ENCODE measurements at regions not wholly inside any gene's neighbourhood (a gene's known extent, or its start where the extent isn't known, plus 50 kb on each side); places are given as distances from the start of the nearest gene placed in this dataset.

DNA sequence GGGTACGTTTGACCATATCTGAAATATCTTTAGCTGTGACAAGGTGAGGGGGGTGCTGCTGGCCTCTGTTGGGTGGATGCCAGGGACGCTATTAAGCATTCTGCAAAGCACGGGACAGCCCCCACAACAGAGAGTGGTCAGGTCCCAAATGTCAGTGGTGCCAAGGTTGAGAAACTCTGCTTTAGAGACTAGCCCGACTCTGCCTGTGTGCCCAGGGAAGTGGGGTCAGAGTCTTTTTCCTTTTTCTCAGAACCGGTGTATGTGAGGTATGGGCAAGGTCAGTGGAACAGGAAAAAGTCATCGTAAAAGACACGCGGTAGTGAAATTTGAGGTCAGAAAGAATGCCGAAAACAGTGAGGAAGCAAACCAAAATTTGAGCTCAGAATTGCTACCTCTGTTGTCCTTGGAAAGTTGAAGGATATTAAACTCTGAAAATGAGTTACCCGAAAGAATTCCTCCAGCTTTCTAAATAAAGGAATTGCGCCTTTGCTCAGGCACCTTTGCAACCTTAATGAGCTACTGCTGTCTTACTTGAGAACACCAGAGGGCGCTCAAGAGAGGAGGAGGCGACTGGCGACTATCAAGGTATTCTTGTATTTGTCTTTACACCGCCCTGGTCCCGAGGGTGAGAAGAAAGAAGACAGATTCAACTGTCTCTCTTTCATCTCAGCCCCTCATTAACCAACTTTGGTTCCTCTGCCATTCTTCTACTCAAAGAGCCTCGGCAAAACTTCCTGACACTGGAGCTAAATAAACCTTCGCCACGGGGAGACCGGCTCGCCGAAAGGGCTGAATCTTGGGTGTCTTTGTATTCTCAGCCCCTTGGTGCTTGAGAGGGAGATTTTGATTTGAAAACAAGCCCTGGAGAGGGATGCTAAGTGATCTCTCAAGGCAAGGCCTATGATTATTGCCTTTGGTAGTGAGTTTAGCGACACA is 85.4 kb upstream of the OLIG2 start:
- intact Hi-C loops (cut with DNase I; ENCODE audit: low total_unique reads), result no loop called here
- 35 to 44% methylated on average over 23 of the region's 23 CpGs for WGBS, 2 donors
- peak; percentile 66 for DNase-seq

DNA sequence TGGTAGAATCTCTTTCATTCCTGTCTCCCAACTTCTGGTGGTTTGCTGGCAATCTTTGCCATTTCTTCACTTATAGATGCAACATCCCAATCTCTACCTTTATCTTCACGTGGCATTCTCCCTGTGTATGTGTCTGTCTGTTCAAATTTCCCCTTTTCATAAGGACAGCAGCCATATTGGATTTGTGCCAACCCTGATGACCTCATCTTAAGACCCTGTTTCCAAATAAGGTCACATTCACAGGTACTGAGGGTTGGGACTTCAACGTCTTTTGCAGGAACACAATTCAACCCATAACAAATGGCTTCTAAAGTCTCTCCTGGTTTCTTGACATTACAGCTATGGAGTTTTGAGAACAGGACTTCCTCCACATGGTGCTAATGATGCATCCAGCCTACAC is 84.5 kb upstream of the OLIG2 start:
- DNase-seq, result no peak
- intact Hi-C loops (cut with DNase I; ENCODE audit: low total_unique reads), result no loop called here
- no peaks in the 10 kb centered on the region for H3K4me1 ChIP-seq
- WGBS, 2 donors, result 52 to 65% methylated on average over 2 of the region's 2 CpGs
- TF ChIP-seq, protein P1, sequence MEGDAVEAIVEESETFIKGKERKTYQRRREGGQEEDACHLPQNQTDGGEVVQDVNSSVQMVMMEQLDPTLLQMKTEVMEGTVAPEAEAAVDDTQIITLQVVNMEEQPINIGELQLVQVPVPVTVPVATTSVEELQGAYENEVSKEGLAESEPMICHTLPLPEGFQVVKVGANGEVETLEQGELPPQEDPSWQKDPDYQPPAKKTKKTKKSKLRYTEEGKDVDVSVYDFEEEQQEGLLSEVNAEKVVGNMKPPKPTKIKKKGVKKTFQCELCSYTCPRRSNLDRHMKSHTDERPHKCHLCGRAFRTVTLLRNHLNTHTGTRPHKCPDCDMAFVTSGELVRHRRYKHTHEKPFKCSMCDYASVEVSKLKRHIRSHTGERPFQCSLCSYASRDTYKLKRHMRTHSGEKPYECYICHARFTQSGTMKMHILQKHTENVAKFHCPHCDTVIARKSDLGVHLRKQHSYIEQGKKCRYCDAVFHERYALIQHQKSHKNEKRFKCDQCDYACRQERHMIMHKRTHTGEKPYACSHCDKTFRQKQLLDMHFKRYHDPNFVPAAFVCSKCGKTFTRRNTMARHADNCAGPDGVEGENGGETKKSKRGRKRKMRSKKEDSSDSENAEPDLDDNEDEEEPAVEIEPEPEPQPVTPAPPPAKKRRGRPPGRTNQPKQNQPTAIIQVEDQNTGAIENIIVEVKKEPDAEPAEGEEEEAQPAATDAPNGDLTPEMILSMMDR (IDR thresholded peaks at IDR 0.05), result no peak
- TF ChIP-seq POLR2A (IDR thresholded peaks at IDR 0.05), result no peak
- no peaks in the 10 kb centered on the region for H3K36me3 ChIP-seq (ENCODE audit: low read depth, missing control alignments)
- no peak overlapping the region for H3K4me3 ChIP-seq
- no peaks in the 10 kb centered on the region for H3K9me3 ChIP-seq
- no peaks in the 10 kb centered on the region for H3K27me3 ChIP-seq
- H3K27ac ChIP-seq, result no peak overlapping the region

More for the DNA sequence above, 85.4 kb upstream of the OLIG2 start:
- Histone ChIP-seq H3K36me3 (ENCODE audit: low read depth, missing control alignments) (no peaks in the 10 kb centered on the region), H3K4me3 (no peak overlapping the region), H3K27ac (no peak overlapping the region), H3K27me3 (no peaks in the 10 kb centered on the region), H3K4me1 (no peaks in the 10 kb centered on the region), H3K9me3 (no peaks in the 10 kb centered on the region)
- no peak for TF ChIP-seq POLR2A (IDR thresholded peaks at IDR 0.05)
- TF ChIP-seq, protein P1 (IDR thresholded peaks at IDR 0.05), result peak in 2 of 3 experiments; percentile 65 to 73

DNA sequence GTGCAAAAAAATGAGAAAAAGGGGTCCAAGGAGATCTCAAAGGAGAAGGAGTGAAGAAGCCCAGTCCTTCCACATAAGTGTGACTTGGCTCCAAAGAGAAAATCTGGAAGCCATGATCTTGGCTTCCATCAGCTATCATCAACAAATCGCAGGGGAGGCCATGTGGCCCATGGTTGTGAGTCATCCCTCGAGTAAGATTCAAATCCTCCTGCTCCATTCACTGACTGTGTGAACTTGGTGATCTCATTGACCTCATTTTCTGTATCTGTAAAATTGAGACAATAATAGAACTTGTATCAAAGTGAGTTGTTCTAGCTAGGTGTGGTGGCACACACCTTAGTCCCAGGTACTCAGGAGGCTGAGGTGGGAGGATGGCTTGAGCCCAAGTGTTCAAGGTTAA is 79.1 kb upstream of the OLIG2 start:
- no peak for DNase-seq
- Histone ChIP-seq H3K4me1 (no peaks in the 10 kb centered on the region), H3K27ac (no peak overlapping the region), H3K9me3 (no peaks in the 10 kb centered on the region), H3K36me3 (ENCODE audit: low read depth, missing control alignments) (no peaks in the 10 kb centered on the region), H3K27me3 (no peaks in the 10 kb centered on the region), H3K4me3 (no peak overlapping the region)
- TF ChIP-seq POLR2A (IDR thresholded peaks at IDR 0.05), result no peak
- TF ChIP-seq, protein P1 (IDR thresholded peaks at IDR 0.05), result no peak
- intact Hi-C loops (cut with DNase I; ENCODE audit: low total_unique reads), result no loop called here
- 81 to 88% methylated on average over 2 of the region's 2 CpGs for WGBS, 2 donors

GRCh38 chr21:32947736-32948135 is 78.0 kb upstream of the OLIG2 start:
- intact Hi-C loops (cut with DNase I; ENCODE audit: low total_unique reads), result no loop called here
- no peaks in the 10 kb centered on the region for H3K36me3 ChIP-seq (ENCODE audit: low read depth, missing control alignments)
- H3K4me1 ChIP-seq, result no peaks in the 10 kb centered on the region
- no peaks in the 10 kb centered on the region for H3K27me3 ChIP-seq
- WGBS, 2 donors, result 84 to 89% methylated on average over 1 of the region's 1 CpG
- H3K9me3 ChIP-seq, result no peaks in the 10 kb centered on the region
- TF ChIP-seq POLR2A (IDR thresholded peaks at IDR 0.05), result no peak
- TF ChIP-seq, protein P1 (IDR thresholded peaks at IDR 0.05), result no peak
- H3K4me3 ChIP-seq, result no peak overlapping the region
- DNase-seq, result no peak
- no peak overlapping the region for H3K27ac ChIP-seq
